Keratinocyte (primary cell): ENCODE measurements at regions not wholly inside any gene's neighbourhood (a gene's known extent, or its start where the extent isn't known, plus 50 kb on each side); places are given as distances from the start of the nearest gene placed in this dataset.

Experiments
- EZH2 ChIP-seq: IDR thresholded peaks from one replicate; pipeline ENCODE4 v1.6.1; 2012; ENCODE audit warnings: inconsistent platforms, mild to moderate bottlenecking, low read length, moderate library complexity
- TF ChIP-seq, protein P1 (sequence below), 3 experiments: IDR thresholded peaks in 1 of 3; conservative IDR thresholded peaks in 1 of 3; optimal IDR thresholded peaks in 1 of 3; 2 replicates in 2 of 3; 3 replicates in 1 of 3; pipeline versions ENCODE3 to v1.5.1; 2011; ENCODE audit warnings: low read length in 3 of 3, mild to moderate bottlenecking in 3 of 3, moderate library complexity in 2 of 3, control low read depth in 1 of 3, inconsistent platforms in 1 of 3; ENCODE audit not compliant: insufficient read depth in 2 of 3; ENCODE audit errors: extremely low read depth in 1 of 3

DNA sequence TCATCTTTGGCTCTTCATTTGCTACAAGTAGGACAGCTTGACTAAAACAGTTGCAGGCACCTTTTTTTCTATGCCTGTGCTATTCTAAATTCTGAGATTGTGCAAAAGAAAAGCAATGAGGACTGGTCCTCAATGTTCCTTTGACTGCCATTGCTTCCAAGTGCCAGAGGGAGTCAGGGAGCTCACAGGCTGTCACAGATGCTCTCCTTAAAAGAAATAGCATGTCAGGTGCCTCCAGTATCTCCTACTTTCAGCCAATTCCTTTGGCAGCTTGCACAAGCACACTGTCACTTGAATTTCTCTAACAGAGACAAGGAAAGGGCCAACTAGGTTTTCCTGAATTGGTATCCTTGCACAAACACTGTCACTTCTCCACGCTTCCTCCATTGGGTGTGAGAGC, 228.2 kb downstream of the ADGRA3 start:
- TF ChIP-seq, protein P1, sequence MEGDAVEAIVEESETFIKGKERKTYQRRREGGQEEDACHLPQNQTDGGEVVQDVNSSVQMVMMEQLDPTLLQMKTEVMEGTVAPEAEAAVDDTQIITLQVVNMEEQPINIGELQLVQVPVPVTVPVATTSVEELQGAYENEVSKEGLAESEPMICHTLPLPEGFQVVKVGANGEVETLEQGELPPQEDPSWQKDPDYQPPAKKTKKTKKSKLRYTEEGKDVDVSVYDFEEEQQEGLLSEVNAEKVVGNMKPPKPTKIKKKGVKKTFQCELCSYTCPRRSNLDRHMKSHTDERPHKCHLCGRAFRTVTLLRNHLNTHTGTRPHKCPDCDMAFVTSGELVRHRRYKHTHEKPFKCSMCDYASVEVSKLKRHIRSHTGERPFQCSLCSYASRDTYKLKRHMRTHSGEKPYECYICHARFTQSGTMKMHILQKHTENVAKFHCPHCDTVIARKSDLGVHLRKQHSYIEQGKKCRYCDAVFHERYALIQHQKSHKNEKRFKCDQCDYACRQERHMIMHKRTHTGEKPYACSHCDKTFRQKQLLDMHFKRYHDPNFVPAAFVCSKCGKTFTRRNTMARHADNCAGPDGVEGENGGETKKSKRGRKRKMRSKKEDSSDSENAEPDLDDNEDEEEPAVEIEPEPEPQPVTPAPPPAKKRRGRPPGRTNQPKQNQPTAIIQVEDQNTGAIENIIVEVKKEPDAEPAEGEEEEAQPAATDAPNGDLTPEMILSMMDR (optimal IDR thresholded peaks at IDR 0.05 in 1 of 3, IDR thresholded peaks at IDR 0.05 in 1 of 3, conservative IDR thresholded peaks at IDR 0.05 in 1 of 3; ENCODE audit: extremely low read depth in 1 of 3, insufficient read depth in 2 of 3, low read length in 3 of 3), result no peak
- no peak for TF ChIP-seq EZH2
